CD4-positive, alpha-beta T cell (primary cell): ENCODE measurements at regions not wholly inside any gene's neighbourhood (a gene's known extent, or its start where the extent isn't known, plus 50 kb on each side); places are given as distances from the start of the nearest gene placed in this dataset.

Experiments used
- ATAC-seq: fragments of 200-7000 bp; cut with Tn5 transposase; one replicate; pipeline ENCODE4 v1.10.0; 2022; ENCODE audit warnings: mild to moderate bottlenecking; ENCODE audit not compliant: poor library complexity
- CTCF ChIA-PET: fragments of 350-600 bp; sonication (Branson Sonifier 250); formaldehyde crosslinking; loops from one replicate; lab custom pipeline; 2021; ENCODE audit warnings: antibody characterized with exemption, inconsistent platforms; lab: Charles Lee
- POLR2A ChIA-PET: fragments of 350-600 bp; sonication (Branson Sonifier 250); formaldehyde crosslinking; loops from one replicate; lab custom pipeline; 2021; ENCODE audit warnings: antibody characterized with exemption, inconsistent platforms; lab: Charles Lee
- DNase-seq, 14 experiments: peaks; one replicate each; pipeline ENCODE4 v3.0.0-alpha.2; 2013 to 2020; ENCODE audit warnings: mixed read lengths in 2 of 14
- H3K27ac ChIP-seq, 2 donors: one replicate each; pipeline versions ENCODE4 v1.5.1 to v1.7.0; 2013; ENCODE audit warnings: low read length in 2 of 2, low read depth in 1 of 2, mild to moderate bottlenecking in 1 of 2
- H3K27me3 ChIP-seq, 2 experiments: 1 replicate in 1 of 2; 2 replicates in 1 of 2; pipeline versions ENCODE4 v1.6.1 to v1.7.0; 2013; ENCODE audit warnings: low read length in 2 of 2, control low read depth in 1 of 2, mild to moderate bottlenecking in 1 of 2, moderate library complexity in 1 of 2; ENCODE audit not compliant: insufficient read depth in 2 of 2, control insufficient read depth in 1 of 2
- H3K36me3 ChIP-seq: one replicate; pipeline ENCODE4 v1.6.1; 2013; ENCODE audit warnings: low read length, control low read depth; ENCODE audit not compliant: insufficient read depth
- H3K4me1 ChIP-seq: one replicate; pipeline ENCODE4 v1.6.1; 2013; ENCODE audit warnings: low read length, control low read depth; ENCODE audit not compliant: insufficient read depth
- H3K4me3 ChIP-seq: one replicate; pipeline ENCODE4 v1.5.1; 2013; ENCODE audit warnings: mild to moderate bottlenecking, low read length, moderate library complexity
- H3K9me3 ChIP-seq, 2 experiments: 1 replicate in 1 of 2; 2 replicates in 1 of 2; pipeline versions ENCODE4 v1.6.1 to v1.7.0; 2013; ENCODE audit warnings: low read length in 2 of 2, mild to moderate bottlenecking in 2 of 2, control low read depth in 1 of 2, moderate library complexity in 1 of 2; ENCODE audit not compliant: control insufficient read depth in 1 of 2, insufficient read depth in 1 of 2
- H3K27ac Mint-ChIP-seq: one replicate; pipeline ENCODE4 v1.8.0; 2020; ENCODE audit warnings: mixed read lengths
- H3K27me3 Mint-ChIP-seq: one replicate; pipeline ENCODE4 v1.8.0; 2021; ENCODE audit warnings: mixed read lengths
- H3K36me3 Mint-ChIP-seq: one replicate; pipeline ENCODE4 v1.8.0; 2021; ENCODE audit warnings: low read depth, mixed read lengths
- H3K4me1 Mint-ChIP-seq: one replicate; pipeline ENCODE4 v1.8.0; 2021; ENCODE audit warnings: low read depth, mixed read lengths
- H3K4me3 Mint-ChIP-seq: one replicate; pipeline ENCODE4 v1.8.0; 2020; ENCODE audit warnings: mild to moderate bottlenecking, mixed read lengths
- H3K9me3 Mint-ChIP-seq: one replicate; pipeline ENCODE4 v1.8.0; 2020; ENCODE audit warnings: mixed read lengths
- CTCF ChIP-seq: fragments of 200-600 bp; IDR thresholded peaks from one replicate; pipeline ENCODE4 v1.8.0; 2022; ENCODE audit warnings: antibody characterized with exemption, mild to moderate bottlenecking
- intact Hi-C, 2 experiments: fragments of 100-400 bp; cut with DNase I in 1 of 2; cut with micrococcal nuclease in 1 of 2; formaldehyde crosslinking; loops; one replicate each; pipeline versions ENCODE4 v1.15.1 to v1.9.0; 2023 to 2025; cut with DNase I, micrococcal nuclease

GRCh38 chr3:34807611-34808010 is 831.7 kb upstream of the ARPP21 start:
- Mint-ChIP-seq H3K27me3 (no peaks in the 10 kb centered on the region), H3K4me1 (no peaks in the 10 kb centered on the region), H3K4me3 (no peak overlapping the region), H3K36me3 (no peaks in the 10 kb centered on the region), H3K9me3 (no peaks in the 10 kb centered on the region), H3K27ac (no peak overlapping the region)
- H3K27me3 ChIP-seq = no peaks in the 10 kb centered on the region
- H3K27ac ChIP-seq = no peak overlapping the region
- DNase-seq (no peak), ATAC-seq (no peak)
- no peaks in the 10 kb centered on the region for H3K9me3 ChIP-seq
- H3K36me3 ChIP-seq = no peaks in the 10 kb centered on the region
- POLR2A ChIA-PET = no interaction called here
- no peaks in the 10 kb centered on the region for H3K4me1 ChIP-seq
- intact Hi-C loops = no loop called here
- TF ChIP-seq CTCF = no peak
- no peak overlapping the region for H3K4me3 ChIP-seq
- CTCF ChIA-PET = no interaction called here

- Histone ChIP-seq H3K4me1 (no peaks in the 10 kb centered on the region), H3K4me3 (no peak overlapping the region), H3K9me3 (no peaks in the 10 kb centered on the region), H3K36me3 (no peaks in the 10 kb centered on the region), H3K27ac (no peak overlapping the region), H3K27me3 (no peaks in the 10 kb centered on the region)
- ATAC-seq = no peak
- TF ChIP-seq CTCF = no peak
- H3K36me3 Mint-ChIP-seq = no peaks in the 10 kb centered on the region
- intact Hi-C loops = no loop called here
- H3K27ac Mint-ChIP-seq = no peak overlapping the region
- no peak overlapping the region for H3K4me3 Mint-ChIP-seq
- H3K4me1 Mint-ChIP-seq = no peaks in the 10 kb centered on the region
- no peaks in the 10 kb centered on the region for H3K9me3 Mint-ChIP-seq
- CTCF ChIA-PET = no interaction called here
- DNase-seq = no peak
- POLR2A ChIA-PET = no interaction called here
- no peaks in the 10 kb centered on the region for H3K27me3 Mint-ChIP-seq
Measured at GRCh38 chr3:34808287-34808686, 831.0 kb upstream of the ARPP21 start.

GRCh38 chr3:34828847-34829246 is 810.5 kb upstream of the ARPP21 start:
- Histone ChIP-seq H3K27me3 (no peaks in the 10 kb centered on the region), H3K36me3 (no peaks in the 10 kb centered on the region), H3K4me3 (no peak overlapping the region), H3K4me1 (no peaks in the 10 kb centered on the region), H3K9me3 (peaks cover 0 to 7% of the 10 kb centered on the region in 2 experiments), H3K27ac (no peak overlapping the region)
- H3K36me3 Mint-ChIP-seq = no peaks in the 10 kb centered on the region
- ChIA-PET POLR2A (no interaction called here), CTCF (no interaction called here)
- no peaks in the 10 kb centered on the region for H3K4me1 Mint-ChIP-seq
- peaks cover 5% of the 10 kb centered on the region for H3K9me3 Mint-ChIP-seq
- no peaks in the 10 kb centered on the region for H3K27me3 Mint-ChIP-seq
- H3K27ac Mint-ChIP-seq = no peak overlapping the region
- intact Hi-C loops = no loop called here
- H3K4me3 Mint-ChIP-seq = no peak overlapping the region
- ATAC-seq (no peak), DNase-seq (no peak)
- no peak for TF ChIP-seq CTCF
